HG03064 (cell line): ENCODE measurements at regions not wholly inside any gene's neighbourhood (a gene's known extent, or its start where the extent isn't known, plus 50 kb on each side); places are given as distances from the start of the nearest gene placed in this dataset.
"Not testable (repeated sequence)": the region's sequence is repeated elsewhere in the genome, so short reads cannot be mapped to it uniquely, and the experiment has no call there.

ENCODE experiments used
- ATAC-seq: cut with Tn5 transposase; IDR thresholded peaks from one replicate; pipeline ENCODE4 v1.9.1; 2021; ENCODE audit warnings: low read depth; ENCODE audit not compliant: unreplicated experiment

DNA sequence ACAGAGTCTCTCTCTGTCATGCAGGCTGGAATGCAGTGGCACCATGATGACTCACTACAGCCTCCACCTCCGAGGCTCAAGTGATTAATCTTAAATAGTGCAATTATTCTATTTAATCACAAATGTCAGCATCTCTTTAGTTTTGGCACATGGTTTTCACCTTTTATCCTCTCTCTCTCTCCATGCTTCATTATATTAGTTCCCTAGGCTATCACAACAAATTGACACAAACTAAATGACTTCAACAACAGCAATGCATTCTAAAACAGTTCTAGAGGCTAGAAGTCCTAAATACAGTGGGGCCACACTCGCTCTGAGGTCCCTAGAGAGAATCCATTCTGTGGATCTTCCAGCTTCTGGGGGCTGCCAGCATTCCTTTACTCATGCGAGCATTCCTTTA lies 178.2 kb upstream of the ZNG1F start:
- ATAC-seq = not testable (repeated sequence)

DNA sequence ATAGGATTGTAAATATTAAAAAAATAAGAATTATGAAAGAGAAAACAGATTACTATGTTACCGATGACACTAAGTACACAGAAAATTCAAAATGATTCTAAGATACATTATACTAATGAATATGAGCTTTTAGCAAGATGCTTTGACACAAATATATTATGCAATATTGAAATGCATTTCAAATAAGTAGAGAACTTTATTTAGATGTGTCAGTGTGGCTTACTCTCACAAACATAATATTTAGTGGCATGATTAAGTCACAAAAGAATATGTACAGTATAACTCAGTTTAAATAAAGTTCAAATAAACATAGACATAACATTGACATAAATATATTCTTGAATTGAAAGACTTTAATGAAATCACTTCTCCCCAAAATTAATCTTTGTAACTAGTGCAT lies 172.7 kb upstream of the ZNG1F start:
- not testable (repeated sequence) for ATAC-seq

- ATAC-seq = not testable (repeated sequence)
Measured at GRCh38 chr9:41359116-41359515, 170.0 kb upstream of the ZNG1F start.

GRCh38 chr9:41358682-41359081 lies 169.6 kb upstream of the ZNG1F start:
- not testable (repeated sequence) for ATAC-seq

DNA sequence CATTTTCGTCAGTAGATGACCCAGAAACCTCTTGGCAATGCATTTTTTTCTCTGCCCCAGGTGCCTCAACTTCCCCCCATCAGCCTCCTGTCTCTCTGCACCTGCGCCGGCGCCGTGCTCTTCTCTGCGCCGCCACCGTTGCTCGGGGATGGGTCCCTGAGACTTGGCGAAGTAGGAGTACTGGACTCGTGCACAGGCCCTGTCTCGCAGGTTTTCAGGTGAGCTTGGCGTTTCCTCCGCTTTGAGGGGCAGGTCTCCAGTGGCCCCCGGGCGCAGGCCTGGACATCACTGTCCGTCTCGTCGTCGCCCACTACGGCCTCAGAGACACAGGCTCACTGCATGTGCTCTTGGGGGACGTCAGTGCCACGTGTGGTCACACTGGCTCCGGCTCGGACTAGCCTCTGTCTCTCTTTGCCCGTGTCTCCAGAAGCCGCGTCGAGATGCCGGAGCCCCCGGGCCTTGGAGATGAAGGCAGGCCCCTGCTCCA lies 168.8 kb upstream of the ZNG1F start:
- ATAC-seq = not testable (repeated sequence)

DNA sequence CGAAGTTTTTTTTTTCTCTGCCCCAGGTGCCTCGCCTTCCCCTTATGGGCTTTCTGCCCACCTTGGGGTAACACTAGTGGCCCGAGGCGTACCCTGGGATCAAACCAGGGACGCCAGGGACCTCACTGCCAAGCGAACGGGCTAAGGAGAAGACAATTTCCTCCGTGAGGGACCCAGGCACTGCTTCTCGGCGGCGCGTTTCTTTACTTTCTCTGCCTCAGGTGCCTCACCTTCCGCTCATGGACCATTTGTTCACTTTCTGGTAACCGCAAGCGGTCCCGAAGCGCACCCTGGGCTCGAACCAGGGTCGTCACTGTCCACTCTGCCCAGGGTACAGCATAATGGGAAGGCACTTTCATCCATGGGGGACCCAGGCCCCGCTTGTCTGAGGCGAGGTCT lies 168.2 kb upstream of the ZNG1F start:
- ATAC-seq = not testable (repeated sequence)

- ATAC-seq = not testable (repeated sequence)
Measured at GRCh38 chr9:41356588-41357349, 167.7 kb upstream of the ZNG1F start.

DNA sequence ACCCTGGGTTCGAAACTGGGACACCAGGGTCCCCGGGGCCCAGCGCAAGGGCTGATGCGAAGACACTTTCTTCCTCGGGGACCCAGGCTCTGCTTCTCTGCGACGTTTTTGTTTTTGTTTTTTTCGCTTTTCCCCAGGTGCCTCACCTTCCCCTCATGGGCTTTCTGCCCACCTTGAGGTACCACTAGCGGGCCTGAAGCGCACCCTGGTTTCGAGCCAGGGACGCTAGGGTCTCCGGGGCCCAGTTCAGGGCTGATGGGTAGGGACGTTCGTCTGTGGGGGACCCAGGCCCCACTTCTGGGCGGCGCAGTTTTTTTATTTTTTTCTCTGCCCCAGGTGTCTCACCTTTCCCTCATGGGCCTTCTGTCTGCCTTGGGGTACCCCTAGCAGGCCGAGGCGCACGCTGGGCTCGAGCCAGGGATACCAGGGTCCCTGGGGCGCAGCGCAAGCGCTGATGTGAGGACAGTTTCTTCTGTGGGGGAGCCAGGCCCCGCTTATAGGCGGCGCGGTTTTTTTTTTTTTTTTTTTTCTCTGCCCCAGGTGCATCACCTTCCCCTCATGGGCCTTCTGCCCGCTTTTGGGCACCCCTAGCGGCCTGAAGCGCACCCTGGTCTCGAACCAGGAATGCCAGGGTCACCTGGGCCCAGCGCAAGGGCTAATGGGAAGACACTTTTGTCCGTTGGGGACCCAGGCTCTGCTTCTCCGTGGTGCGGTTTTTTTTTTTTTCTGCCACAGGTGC lies 166.8 kb upstream of the ZNG1F start:
- not testable (repeated sequence) for ATAC-seq

DNA sequence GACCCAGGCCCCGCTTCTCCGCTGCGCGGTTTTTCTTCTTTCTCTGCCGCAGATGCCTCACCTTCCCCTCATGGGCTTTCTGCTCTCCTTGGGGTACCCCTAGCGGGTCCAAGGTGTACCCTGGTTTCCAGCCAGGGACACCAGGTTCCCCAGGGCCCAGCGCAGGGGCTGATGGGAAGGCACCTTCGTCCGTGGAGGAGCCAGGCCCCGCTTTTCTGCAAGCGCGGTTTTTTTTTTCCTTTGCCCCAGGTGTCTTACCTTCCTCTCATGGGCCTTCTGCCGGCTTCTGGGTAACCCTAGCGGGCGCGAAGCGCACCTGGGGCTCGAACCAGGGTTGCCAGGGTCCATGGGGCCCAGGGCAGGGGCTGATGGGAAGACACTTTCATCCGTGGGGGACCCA lies 165.9 kb upstream of the ZNG1F start:
- ATAC-seq = not testable (repeated sequence)

GRCh38 chr9:41354060-41354934 lies 165.2 kb upstream of the ZNG1F start:
- ATAC-seq = not testable (repeated sequence)

DNA sequence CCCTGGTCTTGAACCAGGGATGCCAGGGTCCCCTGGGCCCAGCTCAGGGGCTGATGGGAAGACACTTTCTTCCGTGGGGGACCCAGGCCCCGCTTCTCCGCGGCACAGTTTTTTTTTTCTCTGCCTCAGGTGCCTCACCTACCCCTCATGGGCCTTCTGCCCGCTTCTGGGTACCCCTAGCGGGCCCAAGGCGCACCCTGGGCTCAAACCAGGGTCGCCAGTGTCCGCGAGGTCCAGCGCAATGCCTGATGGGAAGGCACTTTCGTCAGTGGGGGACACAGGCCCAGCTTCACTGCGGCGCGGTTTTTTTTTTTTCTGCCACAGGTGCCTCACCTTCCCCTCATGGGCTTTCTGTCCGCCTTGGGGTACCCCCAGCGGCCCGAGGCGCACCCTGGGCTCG lies 163.9 kb upstream of the ZNG1F start:
- ATAC-seq = not testable (repeated sequence)

- ATAC-seq = not testable (repeated sequence)
Measured at GRCh38 chr9:41352390-41352789, 163.3 kb upstream of the ZNG1F start.

DNA sequence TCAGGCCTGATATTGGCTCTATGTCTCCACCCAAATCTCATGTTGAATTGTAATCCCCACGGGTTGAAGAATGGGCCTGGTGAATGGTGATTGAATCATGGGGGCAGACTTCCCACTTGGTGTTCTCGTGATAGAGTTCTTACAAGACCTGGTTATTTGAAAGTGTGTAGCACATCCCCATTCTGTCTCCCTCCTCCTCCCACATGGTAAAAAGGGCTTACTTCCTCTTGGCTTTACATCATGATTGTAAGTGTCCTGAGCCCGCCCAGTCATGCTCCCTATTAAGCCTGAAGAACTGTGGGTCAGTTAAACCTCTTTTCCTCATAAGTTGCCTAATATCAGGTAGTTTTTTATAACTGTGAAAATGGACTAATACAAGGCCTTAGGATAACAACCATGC lies 158.8 kb upstream of the ZNG1F start:
- not testable (repeated sequence) for ATAC-seq

DNA sequence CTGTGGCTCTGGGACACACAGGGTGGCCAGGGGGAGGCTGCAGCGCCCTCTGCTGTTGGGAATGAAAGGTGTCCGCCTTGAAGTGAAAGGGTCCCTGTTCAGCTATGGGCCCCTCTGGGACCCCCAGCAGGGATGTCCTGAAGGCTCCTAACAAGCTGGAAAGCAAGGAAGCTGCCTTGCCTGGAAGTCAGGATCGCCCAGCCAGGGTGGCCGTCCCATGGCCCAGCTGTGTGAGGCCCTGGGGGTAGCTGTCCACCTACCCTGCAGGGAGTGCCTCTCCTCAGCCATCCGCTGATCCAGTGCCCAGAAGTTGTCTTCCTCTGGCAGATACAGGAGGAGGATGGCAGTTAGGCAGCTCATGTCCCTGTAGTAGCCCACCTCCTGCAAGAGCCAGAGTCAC lies 143.4 kb upstream of the ZNG1F start:
- not testable (repeated sequence) for ATAC-seq

- not testable (repeated sequence) for ATAC-seq
Measured at GRCh38 chr9:41321277-41321676, 132.2 kb upstream of the ZNG1F start.

DNA sequence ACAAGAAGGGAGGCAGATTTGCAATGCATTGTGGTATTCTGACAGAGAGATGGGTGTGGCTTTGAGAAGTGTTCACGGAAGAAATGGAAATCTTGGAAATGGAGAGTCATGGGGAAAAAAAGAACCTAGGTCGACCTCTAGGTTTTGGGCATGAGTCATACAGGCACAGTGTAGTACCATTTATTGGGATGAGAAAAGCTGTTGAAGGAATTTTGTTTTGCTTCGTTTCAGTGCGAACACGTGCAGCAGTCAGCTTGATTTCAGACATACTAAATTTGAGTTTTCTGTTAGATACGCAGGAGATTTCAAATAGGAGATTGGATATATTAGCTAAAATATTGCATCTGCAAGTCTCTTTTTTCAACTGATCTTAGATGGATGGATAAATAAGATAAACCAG lies 119.8 kb upstream of the ZNG1F start:
- not testable (repeated sequence) for ATAC-seq

GRCh38 chr9:41285744-41286143 lies 96.6 kb upstream of the ZNG1F start:
- not testable (repeated sequence) for ATAC-seq

- not testable (repeated sequence) for ATAC-seq
Measured at GRCh38 chr9:41280299-41281238, 91.5 kb upstream of the ZNG1F start.

- ATAC-seq = not testable (repeated sequence)
Measured at GRCh38 chr9:41279437-41279836, 90.3 kb upstream of the ZNG1F start.

DNA sequence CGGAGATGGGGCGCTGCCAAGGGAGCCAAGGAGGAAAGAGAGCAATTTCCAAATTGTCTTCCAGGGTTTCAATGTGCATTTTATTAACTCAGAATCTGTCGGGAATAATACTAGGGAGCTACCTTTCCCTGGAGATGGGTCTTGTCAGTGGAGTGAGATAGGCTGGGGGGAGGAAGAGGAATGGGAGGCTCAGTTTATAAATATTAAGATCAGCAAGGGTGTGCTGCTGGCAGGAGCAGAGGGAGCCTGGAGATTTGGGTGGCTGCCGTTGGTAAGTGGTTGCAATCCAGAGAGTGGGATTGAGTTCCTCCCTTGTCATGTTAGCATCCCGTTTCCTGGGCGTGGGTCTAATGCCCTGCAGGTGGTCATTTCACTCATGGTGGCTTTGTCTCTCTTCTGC lies 89.9 kb upstream of the ZNG1F start:
- ATAC-seq = not testable (repeated sequence)
